Ecto neural progenitor cell (in vitro differentiated cells): ENCODE measurements at regions not wholly inside any gene's neighbourhood (a gene's known extent, or its start where the extent isn't known, plus 50 kb on each side); places are given as distances from the start of the nearest gene placed in this dataset.

ENCODE experiments used
- DNase-seq: peaks from one replicate; pipeline ENCODE4 v3.0.0-alpha.2; 2018; ENCODE audit warnings: low spot score

DNA sequence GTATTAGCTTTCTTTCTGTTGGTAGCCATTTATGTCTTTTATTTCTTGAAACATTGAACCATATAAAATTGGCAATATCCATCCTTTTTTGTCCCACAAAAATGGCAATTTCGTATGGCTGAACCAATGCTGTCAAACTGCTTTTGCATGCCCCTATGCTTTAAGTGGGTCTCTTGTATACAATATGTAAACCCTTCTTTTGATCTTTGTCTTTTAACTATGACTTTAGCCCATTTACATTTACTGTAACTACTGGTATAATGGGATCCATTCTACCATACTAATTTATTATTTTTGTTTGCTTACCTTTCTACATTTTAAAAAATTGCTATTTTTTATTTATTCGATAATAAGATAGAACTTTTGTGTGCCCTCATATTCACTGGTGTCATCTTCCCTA lies 93.4 kb downstream of the TENT4A start:
- no peak for DNase-seq

DNA sequence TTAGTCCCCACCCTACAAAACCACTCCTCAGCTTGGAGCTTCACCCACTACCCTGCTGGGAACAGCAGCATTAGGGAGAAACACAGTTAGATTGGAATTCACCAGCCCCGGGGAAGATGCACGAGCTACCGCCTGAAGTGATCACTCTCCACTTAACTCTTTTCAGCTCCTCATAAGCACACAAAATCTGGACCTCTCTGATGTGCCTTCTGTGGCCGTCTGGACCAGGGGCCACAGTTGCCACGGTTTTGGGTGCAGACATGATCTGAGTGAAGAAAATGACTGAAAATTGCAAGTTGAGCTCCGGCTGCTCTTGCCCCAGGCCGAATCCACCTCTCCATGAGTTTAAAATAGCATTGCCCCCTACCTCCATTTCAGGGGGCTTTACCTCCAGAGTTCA lies 95.2 kb downstream of the TENT4A start:
- DNase-seq = no peak

DNA sequence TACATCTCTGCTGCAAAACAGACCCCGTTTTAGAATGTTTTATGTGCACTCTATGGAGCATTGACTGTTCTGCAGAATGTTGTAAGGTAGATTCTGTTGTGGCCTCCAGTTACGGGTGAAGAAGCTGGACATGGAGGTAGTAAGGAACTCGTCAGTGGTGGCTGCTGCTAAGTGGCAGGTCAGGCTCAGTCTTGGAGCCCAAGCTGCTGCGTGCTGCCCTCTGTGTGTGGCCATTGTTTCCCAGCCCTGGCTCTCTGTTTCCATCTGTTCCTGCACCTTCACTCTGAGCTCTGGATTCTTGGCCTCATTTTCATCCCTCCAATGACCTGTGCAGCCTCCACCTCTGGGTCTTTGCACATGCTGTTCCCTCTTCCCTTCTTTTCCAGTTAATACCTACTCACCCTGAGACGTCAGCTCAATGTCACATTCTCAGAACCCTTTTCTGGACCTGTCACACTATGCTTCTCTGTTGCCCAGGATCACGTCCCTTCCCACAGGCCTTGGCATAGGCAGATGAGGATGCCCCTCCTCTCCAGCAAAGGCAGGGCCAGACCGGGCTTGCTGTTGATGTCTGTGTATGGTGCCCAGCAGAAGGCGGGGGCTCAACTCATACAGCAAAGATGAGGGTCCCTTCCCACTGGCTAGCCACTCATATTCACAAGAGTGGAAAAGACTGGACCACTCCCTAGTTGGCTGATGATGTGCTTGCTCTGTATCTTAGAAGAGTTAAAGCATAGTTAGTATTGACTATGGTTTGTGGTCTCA lies 97.6 kb downstream of the TENT4A start:
- no peak for DNase-seq

DNA sequence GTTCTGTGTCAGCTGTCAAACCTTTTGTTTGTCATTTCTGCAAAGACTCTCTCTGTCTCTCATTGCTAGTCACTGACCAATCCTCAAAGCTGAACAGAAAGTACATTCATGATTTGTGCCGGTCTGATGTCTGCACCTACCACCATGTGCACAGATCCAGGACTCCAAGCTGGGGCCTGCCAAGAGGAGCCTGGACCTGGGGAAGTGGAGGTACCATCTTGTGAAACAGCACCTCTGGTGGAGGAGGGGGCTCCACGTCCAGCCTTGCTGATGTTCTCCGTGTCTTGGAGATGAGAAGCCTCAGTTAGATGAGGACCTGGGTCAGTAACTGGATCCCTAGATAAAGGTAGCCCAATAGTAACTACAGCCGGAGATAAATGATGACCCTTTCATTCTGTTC lies 98.9 kb downstream of the TENT4A start:
- no peak for DNase-seq

DNA sequence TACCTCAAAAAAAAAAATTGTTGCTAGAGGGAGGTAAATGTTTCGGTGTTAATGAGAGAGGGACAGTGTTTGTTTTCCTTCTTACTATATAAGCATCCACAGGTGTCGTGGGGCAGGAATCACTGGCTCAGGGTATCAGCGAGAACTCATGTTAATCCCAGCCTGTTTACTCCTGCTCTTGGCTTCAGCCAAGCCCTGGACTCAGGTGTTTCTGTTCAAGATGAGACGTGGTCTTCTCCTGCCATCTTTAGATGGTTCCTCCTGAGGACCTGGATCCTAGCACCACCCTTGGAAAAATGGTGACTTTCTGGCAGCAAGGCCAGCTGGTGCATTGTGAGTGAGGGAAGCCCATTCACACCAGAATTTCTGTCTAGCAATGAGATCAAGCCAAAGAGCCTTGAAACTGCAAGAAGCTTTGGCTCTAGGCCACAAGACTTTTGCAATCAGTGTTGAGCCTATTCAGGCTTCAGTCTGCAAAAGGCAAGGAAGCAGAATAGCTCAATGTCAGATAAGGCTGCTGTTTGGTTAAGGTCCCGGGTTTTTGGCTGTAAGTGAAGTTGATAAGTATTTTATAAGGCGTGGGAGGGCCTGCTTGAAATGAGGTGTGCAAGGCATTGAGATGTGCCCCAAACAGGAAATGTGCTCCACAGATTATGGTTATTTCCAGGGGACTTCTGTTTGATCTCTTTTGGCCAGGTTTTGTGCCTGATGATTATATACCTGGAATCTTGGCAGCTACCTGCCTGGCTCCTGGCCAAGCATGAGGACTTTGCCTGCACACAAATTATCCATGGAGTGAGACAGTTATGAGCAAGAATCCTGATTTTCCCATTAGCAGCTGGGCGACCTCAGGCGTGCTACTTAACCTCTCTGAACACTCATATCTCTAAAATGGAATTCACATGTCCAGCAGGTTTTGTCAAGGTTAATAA lies 99.8 kb downstream of the TENT4A start:
- no peak for DNase-seq

DNA sequence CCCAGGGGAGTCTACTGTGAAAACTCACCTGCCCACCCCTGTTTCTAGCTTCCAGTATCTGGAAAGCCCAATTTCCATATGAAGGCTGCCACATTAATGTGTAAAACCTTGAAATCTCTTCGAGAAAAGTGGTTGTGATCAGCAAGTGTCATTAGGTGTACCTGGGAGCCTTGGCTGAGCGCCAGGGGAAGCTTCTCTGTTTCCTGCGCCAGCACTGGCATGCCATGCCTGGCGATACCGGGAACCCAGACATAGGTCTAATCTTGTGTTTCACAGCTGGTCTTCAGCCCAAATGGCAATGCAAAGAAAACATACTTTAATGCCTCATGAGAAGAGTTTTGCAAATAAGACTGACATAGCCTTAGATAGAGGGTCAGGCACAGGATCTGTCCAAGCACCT lies 101.6 kb downstream of the TENT4A start:
- DNase-seq = no peak

DNA sequence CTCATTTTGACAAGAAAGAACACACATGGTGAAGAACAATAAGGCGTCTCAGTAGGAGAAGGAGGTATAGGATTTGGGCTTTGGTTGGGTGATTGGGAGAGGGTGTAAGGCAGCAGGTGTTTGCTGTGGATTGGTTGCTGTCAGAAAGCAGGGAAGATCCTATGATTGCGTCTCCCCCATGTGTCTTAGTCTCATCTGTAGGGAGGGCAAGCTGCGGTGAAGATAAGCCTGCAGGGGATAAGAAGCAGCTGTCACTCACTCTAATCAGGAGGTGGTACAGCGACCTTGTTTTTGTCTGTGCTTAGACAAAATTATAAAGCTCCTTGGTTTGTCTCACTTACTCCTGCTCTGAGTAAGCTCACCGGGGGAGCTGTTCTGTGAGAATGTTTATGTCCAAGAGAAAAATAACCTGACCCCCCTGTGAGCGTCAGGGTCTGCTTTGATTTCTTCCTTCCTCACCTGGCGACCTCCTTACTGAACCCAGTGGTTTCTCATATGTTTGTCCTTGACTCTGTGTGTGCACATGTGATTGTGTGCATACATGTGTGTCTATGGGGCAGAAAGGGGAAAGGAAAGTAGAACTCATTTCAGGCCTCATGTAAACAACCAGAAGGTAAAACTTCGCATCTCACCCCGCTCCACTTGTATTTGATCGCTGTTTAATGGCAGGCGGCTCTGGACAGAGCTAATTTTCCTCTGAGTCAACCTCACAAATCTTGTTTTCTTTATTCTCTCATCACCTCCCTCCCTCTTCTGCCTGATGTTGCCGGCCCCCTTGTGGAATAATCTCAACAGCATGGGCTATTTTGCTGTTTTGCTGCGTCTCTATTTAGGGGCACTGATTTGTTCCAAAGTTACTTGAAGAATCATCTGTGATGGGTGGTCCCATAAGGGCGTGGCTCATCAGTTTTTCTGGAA lies 105.6 kb downstream of the TENT4A start:
- DNase-seq = no peak

DNA sequence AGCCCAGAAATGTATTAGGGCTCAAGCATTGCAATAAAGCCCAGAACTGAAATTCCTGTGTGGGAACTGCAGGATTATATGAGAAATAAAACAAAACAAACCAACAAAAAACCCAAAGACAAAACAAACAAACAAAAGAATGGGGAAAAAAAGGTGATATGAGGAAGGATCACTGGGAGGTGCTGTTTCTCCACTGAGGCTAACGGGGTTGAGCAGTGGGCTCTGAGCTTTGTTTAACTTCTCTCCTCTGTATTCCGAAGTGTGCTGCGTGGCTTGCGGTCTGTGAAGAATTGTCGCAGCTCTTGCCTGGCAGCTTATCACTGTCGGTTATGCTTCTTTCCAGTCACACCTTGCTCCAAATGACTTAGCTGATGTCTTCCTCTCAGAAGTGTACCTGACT lies 106.3 kb downstream of the TENT4A start:
- DNase-seq = no peak

DNA sequence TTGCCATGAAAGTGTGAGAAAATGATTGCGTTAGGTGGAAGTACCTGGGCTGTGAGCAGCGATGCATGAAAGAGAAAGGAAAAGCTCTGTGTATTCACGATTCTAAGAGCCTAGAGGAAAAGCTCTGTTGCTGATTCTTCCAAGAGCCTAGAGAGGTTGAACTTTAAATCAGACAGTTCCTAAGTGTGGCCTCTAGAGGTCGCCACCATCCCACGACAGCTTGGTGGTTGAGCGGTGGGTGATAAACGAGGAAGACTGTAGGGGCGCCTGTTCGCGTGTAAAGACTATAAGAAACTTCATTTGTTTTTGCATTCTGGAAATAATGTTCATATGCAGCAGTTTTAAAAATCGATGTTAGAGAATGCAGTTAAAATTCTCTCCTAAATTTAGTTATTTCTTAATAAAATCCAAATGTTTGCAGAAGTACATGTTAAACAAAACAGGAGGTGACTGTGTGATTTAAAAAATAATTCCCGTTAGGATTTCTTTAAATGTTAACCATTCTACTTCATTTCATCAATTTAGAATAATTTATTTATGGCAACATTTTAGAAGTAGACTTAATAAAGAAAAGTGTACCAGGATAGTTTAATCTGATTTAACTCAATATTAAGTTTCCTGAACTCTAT lies 107.7 kb downstream of the TENT4A start:
- peak; percentile 82 for DNase-seq

DNA sequence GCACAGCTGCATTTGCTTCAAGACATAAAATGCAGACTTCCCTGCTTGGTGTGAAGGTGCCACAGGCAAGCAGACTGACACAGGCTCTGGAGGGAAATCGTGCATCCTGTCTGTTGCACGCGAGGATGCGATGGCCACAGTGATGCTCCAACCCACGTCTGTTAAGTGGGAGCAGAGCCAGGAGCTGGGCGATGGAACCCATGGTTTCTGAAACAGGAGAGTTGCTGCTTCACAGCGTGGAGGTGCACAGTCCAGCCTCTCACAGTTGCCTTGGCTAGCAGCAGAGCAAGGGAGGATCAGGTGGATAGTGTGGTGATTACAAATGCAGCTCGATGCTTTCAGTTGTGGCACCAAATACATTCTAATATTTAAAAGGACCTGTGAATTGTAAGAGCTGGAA lies 108.8 kb downstream of the TENT4A start:
- no peak for DNase-seq

DNA sequence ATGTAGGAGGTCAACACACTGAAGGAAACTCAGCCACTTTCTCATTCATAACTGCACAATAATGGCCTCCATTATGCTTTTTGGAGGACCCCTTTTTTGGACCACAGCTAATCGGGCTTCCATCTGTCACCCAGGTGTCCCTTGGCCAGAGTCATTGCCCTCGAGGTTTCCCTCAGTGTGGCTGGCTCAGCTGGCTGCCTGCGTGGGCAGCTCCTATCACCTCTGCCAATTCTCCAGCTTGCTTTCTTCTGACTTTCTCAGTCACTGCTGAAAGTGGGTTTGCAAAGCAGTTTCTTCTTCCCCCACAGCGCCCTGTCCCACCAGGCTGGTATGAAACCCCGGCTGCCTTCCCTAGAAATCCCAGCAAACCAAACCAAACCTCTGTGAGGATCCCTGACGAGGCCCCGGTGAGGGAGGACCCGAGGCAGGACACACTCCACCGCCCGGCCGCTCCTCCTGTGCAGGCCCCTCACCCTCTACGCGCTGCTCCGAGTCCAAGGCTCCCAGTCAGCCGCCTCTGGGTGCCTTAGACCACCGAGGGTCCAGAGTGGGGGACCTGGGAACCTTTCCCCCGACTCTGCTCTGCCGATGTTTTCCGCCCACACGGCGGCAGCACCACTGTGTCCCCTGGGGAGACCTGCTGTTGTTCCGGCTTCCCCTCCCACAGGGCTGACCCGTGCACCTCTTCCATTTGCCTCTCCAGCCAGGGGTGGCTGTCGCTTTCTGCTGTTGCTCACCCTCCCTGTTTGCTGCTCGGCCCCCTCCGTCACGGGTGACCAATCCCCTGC lies 109.5 kb downstream of the TENT4A start:
- DNase-seq = no peak

DNA sequence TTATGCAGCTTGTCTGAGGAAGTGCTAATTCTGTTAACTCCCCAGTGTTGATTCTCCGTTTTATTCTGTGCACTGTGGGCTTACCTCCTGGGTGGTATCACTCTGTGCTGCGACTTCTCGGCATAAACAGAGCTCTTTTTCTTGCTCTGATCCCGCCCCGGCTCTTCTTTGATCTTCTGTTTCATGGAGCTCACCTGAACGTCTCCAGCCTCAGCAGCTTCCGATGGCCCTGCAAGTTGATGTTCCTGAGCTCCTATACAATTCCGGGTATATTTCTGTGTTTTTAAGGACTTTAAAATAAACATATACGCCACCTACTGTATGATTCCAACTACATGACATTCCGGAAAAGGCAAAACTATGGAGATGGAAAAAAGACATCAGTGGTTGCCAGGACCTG lies 110.8 kb downstream of the TENT4A start:
- DNase-seq = no peak

DNA sequence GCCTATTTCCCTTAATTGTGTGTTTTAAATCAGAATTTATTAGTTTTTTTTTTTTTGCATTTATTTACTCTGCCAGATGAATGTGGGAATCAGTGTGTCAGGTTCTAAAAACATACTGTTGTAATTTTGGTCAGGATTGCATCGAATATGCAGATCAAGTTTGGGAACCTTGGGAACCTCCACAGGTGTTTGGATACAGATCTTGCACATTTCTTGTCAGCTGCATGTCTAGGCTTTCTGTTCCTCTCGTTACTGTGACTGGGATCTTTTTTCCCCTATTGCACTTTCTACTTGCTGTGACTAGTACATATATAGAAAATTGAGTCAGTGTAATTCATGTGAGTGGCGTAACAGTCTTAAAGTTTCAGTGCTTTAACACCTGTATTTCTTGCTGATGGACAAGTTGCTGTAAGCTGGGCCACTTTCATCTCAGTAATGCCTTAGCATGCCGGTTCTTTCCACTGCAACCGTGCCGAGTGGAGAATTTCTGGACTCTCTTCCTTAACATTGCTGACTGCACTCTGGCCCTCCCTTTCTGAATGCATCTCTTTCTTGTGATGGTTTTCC lies 112.5 kb downstream of the TENT4A start:
- no peak for DNase-seq

DNA sequence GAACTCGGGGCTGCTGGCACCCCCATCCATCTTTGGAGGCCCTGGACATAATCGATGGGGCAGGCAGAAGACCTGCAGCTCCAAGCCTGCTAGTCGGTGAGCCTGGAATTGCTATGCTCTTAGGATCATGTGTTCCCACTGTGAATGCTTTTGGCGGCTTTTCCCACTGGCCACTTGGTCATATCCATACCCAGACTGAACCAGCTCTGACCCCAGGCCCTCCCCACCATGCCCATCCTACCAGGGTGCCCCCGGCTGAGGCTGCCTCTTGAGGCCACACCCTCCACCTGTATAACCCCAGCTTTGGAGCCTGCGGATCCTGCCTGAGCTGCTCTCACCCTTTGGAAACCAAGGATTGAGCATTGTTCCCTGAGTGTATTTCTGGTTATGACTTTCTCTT lies 113.5 kb downstream of the TENT4A start:
- DNase-seq = no peak

DNA sequence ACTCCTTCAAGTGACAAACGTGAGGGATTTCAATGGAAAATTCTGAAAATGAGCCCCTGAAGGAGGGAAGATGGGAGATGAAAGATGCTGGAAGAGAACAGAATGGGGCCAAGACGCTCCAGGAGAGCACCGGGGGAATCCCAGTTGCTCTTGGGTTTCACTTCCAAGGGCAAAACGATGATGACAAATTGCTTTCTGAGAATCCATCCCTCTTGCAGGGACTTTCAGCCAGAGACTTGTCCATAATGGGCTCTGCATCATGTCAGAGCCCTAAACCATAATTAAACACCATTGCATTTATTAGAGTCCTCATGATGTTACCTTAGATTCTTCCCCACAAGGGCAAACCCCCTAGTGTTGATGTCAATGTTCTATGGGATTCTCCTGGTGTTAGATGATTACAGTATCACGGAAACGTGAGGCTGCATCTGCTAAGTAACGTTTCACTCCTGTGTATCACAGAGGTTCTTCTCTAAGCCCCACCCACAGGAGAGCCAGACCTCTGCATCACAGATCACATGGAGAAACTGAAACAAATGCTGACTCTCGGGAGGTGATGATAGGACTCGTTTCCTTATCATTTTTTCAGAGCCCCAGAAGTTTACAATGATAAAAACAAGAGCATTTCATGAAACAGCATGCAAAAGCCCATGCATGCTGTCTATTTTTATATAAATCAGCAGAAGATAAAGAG lies 114.4 kb downstream of the TENT4A start:
- DNase-seq = no peak

DNA sequence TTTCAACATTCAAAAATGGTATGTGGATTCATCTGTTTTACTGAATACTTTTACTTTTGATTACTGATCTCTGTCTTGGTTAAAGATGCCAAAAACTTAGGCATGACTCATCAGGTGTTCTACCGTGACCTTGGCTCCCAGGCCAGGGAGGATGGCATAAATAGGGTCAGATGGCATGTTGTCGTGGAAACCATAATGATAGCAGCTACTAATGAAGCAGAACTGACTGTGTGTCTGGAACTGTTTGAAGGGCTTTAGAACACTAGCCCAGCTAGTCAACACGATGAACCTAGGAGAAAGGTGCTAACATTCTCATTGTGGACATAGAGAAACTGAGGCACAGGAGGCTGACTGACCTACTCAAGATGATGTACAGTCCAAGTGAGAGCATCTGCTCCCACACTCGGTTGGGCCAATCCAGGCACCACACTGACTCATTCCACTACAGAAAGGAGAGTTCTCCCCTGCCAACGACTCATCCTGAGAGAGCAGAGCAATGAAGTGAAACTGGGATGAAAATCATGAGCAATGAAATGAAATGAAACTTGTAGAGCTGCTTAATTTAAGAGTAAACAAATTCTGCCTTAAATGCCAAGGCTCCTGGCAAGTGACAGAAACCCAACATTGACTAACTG lies 116.0 kb downstream of the TENT4A start:
- DNase-seq = no peak

DNA sequence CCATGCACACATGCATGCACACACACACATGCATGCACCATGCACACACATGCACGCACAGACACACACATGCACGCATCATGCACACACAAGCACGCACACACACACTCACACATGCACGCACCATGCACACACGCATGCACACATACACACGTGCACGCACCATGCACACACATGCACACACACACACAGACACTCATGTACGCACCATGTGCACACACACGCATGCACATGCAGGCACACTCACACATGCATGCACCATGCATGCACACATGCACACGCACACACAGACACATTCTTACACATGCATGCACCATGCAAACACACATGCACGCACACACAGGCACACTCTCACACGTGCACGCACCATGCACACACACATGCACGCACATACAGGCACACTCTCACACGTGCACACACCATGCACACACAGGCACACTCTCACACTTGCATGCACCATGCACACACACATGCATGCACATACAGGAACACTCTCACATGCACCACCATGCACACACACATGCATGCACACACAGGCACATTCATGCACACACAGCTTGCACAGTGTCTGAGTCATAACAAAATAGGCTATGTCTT lies 117.5 kb downstream of the TENT4A start:
- DNase-seq = no peak

DNA sequence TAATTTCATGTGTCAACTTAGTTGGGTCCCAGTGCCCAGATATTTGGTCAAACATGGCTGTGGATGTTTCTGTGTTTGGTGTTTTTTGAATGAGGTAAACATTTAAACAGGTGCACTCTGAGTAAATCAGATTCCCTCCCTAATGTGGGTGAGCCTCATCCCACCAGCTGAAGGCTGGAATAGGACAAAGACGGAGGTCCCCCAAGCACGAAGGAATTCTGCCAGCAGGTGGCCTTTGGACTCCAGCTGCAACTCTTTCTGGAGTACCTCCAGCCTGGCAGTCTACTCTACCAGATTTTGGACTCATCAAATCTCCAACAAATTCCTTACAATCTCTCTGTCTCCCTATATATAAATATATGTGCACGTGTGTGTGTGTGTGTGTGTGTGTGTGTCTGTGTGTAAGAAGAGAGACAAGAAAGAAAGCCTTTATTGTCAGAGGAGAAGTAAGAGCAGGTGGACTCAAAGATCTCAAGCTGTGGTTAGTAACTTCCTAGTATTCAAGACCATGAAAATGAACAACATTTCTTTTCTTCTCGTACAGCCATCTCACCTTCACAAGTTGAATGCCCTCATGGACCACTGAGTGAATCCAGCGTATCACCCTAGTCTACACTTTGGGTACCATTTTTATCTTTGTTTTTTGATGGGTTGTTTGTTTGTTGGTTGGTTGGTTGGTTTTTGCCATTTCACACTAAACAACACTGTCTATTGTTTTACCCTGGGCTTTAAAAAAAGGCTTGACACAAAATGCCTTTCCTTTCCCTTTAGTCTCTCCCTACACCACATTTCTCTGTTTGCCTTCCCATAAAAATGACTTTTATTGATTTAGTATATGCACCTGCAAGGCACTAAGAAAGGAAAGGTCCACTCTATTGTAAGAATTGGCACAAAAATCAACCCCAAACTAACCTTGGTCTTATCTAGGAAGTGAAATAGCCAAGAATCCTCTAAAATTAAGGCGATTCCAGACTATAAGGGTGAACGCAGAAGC lies 118.7 kb downstream of the TENT4A start:
- DNase-seq = no peak
